ENCODE measurements at regions not wholly inside any gene's neighbourhood (a gene's known extent, or its start where the extent isn't known, plus 50 kb on each side); places are given as distances from the start of the nearest gene placed in this dataset.

- intact Hi-C loops (cut with micrococcal nuclease; ENCODE audit: unreplicated experiment): no loop called here
- Histone ChIP-seq H3K27ac (ENCODE audit: low read depth, low read length, poor library complexity, severe bottlenecking) (no peak overlapping the region), H3K4me1 (ENCODE audit: insufficient read depth, low read length, poor library complexity, severe bottlenecking) (peaks cover 5% of the 10 kb centered on the region), H3K9me3 (ENCODE audit: low read depth, low read length, poor library complexity, severe bottlenecking) (peaks cover 5% of the 10 kb centered on the region), H3K27me3 (replicated peaks; ENCODE audit: insufficient read depth, low read depth, low read length, poor library complexity) (no peaks in the 10 kb centered on the region), H3K4me3 (ENCODE audit: low read depth, low read length, poor library complexity, severe bottlenecking) (no peak overlapping the region), H3K36me3 (ENCODE audit: insufficient read depth, low read length, poor library complexity, severe bottlenecking) (no peaks in the 10 kb centered on the region)
- TF ChIP-seq EZH2 (IDR thresholded peaks at IDR 0.05; ENCODE audit: borderline replicate concordance, low read depth, low read length, poor library complexity, severe bottlenecking) (no peak), CTCF (conservative IDR thresholded peaks at IDR 0.05; ENCODE audit: low read depth, low read length) (no peak)
- ChIA-PET POLR2A (ENCODE audit: low non-redundant PET) (no interaction called here), CTCF (no interaction called here)
- BruUV-seq (replicated peaks): no TSS peak
- peak; percentile 39 for DNase-seq (ENCODE audit: low spot score)
Measured at GRCh38 chr3:162170581-162170980, 674.0 kb downstream of the OTOL1 start.

- intact Hi-C loops (cut with micrococcal nuclease; ENCODE audit: unreplicated experiment): no loop called here
- Histone ChIP-seq H3K27me3 (replicated peaks; ENCODE audit: insufficient read depth, low read depth, low read length, poor library complexity) (no peaks in the 10 kb centered on the region), H3K4me1 (ENCODE audit: insufficient read depth, low read length, poor library complexity, severe bottlenecking) (peaks cover 5% of the 10 kb centered on the region)
Measured at GRCh38 chr3:162171970-162172369, 675.4 kb downstream of the OTOL1 start.

GRCh38 chr3:162175145-162175544 lies 678.5 kb downstream of the OTOL1 start:
- peaks cover 5% of the 10 kb centered on the region for H3K4me1 ChIP-seq (ENCODE audit: insufficient read depth, low read length, poor library complexity, severe bottlenecking)
- H3K36me3 ChIP-seq (ENCODE audit: insufficient read depth, low read length, poor library complexity, severe bottlenecking): no peaks in the 10 kb centered on the region
- TF ChIP-seq CTCF (conservative IDR thresholded peaks at IDR 0.05; ENCODE audit: low read depth, low read length) (no peak), EZH2 (IDR thresholded peaks at IDR 0.05; ENCODE audit: borderline replicate concordance, low read depth, low read length, poor library complexity, severe bottlenecking) (no peak)
- CTCF ChIA-PET: no interaction called here
- no TSS peak for BruUV-seq (replicated peaks)
- no peaks in the 10 kb centered on the region for H3K27me3 ChIP-seq (replicated peaks; ENCODE audit: insufficient read depth, low read depth, low read length, poor library complexity)
- H3K27ac ChIP-seq (ENCODE audit: low read depth, low read length, poor library complexity, severe bottlenecking): no peak overlapping the region
- peaks cover 5% of the 10 kb centered on the region for H3K9me3 ChIP-seq (ENCODE audit: low read depth, low read length, poor library complexity, severe bottlenecking)
- DNase-seq (ENCODE audit: low spot score): no peak
- intact Hi-C loops (cut with micrococcal nuclease; ENCODE audit: unreplicated experiment): no loop called here
- no peak overlapping the region for H3K4me3 ChIP-seq (ENCODE audit: low read depth, low read length, poor library complexity, severe bottlenecking)
- POLR2A ChIA-PET (ENCODE audit: low non-redundant PET): no interaction called here

More at GRCh38 chr3:162171970-162172369, 675.4 kb downstream of the OTOL1 start:
- peaks cover 5% of the 10 kb centered on the region for H3K9me3 ChIP-seq (ENCODE audit: low read depth, low read length, poor library complexity, severe bottlenecking)
- BruUV-seq (replicated peaks): no TSS peak
- no peak overlapping the region for H3K4me3 ChIP-seq (ENCODE audit: low read depth, low read length, poor library complexity, severe bottlenecking)
- no peak for DNase-seq (ENCODE audit: low spot score)
- no peak overlapping the region for H3K27ac ChIP-seq (ENCODE audit: low read depth, low read length, poor library complexity, severe bottlenecking)
- no peak for TF ChIP-seq CTCF (conservative IDR thresholded peaks at IDR 0.05; ENCODE audit: low read depth, low read length)
- ChIA-PET CTCF (no interaction called here), POLR2A (ENCODE audit: low non-redundant PET) (no interaction called here)
- no peaks in the 10 kb centered on the region for H3K36me3 ChIP-seq (ENCODE audit: insufficient read depth, low read length, poor library complexity, severe bottlenecking)

Data from A673 (cell line).